ENCODE measurements at regions not wholly inside any gene's neighbourhood (a gene's known extent, or its start where the extent isn't known, plus 50 kb on each side); places are given as distances from the start of the nearest gene placed in this dataset.

DNA sequence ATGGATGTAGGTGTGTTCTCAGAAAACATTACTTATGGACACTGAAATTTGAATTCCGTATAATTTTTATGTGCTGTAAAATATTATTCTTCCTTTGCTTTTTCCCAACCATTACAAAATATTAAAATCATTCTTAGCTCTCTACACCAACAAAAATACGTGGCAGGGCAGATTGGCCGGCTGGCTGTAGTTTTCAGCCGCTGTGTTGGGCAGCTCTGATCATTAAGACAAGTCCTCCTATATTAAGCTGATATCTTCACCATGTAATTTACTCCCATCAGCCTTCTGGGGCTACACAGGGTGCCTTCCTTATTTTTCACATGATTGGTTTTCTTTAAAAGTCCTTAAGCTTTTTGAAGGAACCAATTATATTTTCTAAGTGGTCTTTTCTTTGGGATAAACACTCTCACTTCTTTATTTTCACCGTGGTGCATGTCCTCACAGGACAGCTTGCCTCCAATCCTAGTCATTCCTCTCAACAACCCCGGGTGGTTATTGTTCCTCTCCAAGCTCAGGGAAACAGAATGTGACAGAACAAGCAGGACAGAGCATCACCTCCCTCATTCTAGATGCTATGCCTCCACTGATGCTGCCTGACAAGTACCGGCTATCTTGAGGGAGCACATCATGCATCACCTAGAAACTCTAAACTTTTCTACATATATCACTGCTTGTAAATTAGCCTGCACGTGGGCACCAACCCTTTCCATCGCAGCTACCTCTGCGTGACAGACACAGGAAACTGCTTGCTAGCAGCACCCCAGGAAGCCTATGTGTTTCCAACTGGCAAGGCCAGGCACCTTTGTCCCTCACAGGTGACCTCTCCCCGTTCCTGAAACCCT is 362.3 kb downstream of the MYCN start:
- no peak for TF ChIP-seq RAD21 (IDR thresholded peaks at IDR 0.05; ENCODE audit: low read length)
- TF ChIP-seq, protein P1, sequence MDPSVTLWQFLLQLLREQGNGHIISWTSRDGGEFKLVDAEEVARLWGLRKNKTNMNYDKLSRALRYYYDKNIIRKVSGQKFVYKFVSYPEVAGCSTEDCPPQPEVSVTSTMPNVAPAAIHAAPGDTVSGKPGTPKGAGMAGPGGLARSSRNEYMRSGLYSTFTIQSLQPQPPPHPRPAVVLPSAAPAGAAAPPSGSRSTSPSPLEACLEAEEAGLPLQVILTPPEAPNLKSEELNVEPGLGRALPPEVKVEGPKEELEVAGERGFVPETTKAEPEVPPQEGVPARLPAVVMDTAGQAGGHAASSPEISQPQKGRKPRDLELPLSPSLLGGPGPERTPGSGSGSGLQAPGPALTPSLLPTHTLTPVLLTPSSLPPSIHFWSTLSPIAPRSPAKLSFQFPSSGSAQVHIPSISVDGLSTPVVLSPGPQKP (IDR thresholded peaks at IDR 0.05; ENCODE audit: borderline replicate concordance, low read depth, low read length) = no peak
- TF ChIP-seq RCOR1 (IDR thresholded peaks at IDR 0.05; ENCODE audit: insufficient replicate concordance, low read length) = no peak
- no peak for TF ChIP-seq FOS (IDR thresholded peaks at IDR 0.05; ENCODE audit: low read depth, low read length)
- TF ChIP-seq, protein P2, sequence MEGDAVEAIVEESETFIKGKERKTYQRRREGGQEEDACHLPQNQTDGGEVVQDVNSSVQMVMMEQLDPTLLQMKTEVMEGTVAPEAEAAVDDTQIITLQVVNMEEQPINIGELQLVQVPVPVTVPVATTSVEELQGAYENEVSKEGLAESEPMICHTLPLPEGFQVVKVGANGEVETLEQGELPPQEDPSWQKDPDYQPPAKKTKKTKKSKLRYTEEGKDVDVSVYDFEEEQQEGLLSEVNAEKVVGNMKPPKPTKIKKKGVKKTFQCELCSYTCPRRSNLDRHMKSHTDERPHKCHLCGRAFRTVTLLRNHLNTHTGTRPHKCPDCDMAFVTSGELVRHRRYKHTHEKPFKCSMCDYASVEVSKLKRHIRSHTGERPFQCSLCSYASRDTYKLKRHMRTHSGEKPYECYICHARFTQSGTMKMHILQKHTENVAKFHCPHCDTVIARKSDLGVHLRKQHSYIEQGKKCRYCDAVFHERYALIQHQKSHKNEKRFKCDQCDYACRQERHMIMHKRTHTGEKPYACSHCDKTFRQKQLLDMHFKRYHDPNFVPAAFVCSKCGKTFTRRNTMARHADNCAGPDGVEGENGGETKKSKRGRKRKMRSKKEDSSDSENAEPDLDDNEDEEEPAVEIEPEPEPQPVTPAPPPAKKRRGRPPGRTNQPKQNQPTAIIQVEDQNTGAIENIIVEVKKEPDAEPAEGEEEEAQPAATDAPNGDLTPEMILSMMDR (conservative IDR thresholded peaks at IDR 0.05; ENCODE audit: low read depth, low read length) = no peak
- no peak for TF ChIP-seq CHD1 (IDR thresholded peaks at IDR 0.05; ENCODE audit: low read depth, low read length)
- no peak for TF ChIP-seq POLR2A (IDR thresholded peaks at IDR 0.05; ENCODE audit: low read depth, low read length)

Measured in IMR-90 (cell line).